ENCODE measurements at regions not wholly inside any gene's neighbourhood (a gene's known extent, or its start where the extent isn't known, plus 50 kb on each side); places are given as distances from the start of the nearest gene placed in this dataset.

DNA sequence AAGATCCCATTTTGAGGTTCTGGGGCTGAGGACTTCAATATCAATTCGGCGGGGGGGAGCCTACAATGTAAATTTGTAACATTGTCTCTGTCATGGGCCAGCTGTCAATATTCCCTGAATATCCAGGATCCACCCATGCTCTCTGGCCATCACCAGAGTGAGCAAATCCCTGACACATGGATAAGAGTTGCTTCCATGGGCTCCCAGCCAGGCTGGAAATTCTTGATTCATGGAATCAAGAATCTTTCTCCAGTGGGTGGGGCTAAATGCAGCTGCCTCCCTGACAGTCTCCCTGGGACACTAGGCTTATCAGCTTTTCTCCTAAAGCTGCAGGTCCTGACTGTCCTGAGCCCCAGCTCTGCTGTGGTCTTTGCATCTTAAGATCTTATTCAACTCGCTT lies 86.9 kb upstream of the IGLL5 start:
- no peak for TF ChIP-seq POLR2AphosphoS5 (IDR thresholded peaks at IDR 0.05)
- no peak for TF ChIP-seq POLR2A (IDR thresholded peaks at IDR 0.05)
- TF ChIP-seq CTCF (IDR thresholded peaks at IDR 0.05), result no peak
- TF ChIP-seq EP300 (IDR thresholded peaks at IDR 0.05), result no peak

All from sigmoid colon (tissue), 4 donors.